SK-N-SH (cell line): ENCODE measurements at regions not wholly inside any gene's neighbourhood (a gene's known extent, or its start where the extent isn't known, plus 50 kb on each side); places are given as distances from the start of the nearest gene placed in this dataset.
"Not testable (repeated sequence)": the region's sequence is repeated elsewhere in the genome, so short reads cannot be mapped to it uniquely, and the experiment has no call there.

Experiments used
- CTCF ChIA-PET: fragments of 300-600, 350-600 bp; formaldehyde crosslinking; extraction: SDS; loops from one replicate; lab custom pipeline; 2021; lab: Yijun Ruan, JAX
- POLR2A ChIA-PET: fragments of 350-600 bp; sonication (Branson Sonifier 250); formaldehyde crosslinking; extraction: SDS; loops from one replicate; lab custom pipeline; 2020; ENCODE audit warnings: antibody characterized with exemption, inconsistent platforms; lab: Yijun Ruan, JAX
- DNase-seq: peaks from one replicate; pipeline ENCODE4 v3.0.0; 2012
- H2AFZ ChIP-seq: fragments of 200-600 bp; sonication (generic); 2 replicates; pipeline ENCODE4 v1.8.1; 2016; ENCODE audit warnings: antibody characterized with exemption, mild to moderate bottlenecking, low read depth
- H3F3A ChIP-seq: fragments of 200-600 bp; sonication (generic); replicated peaks from 2 replicates; pipeline ENCODE3; 2016; ENCODE audit warnings: antibody characterized with exemption, mild to moderate bottlenecking; ENCODE audit not compliant: insufficient read depth
- H3K27ac ChIP-seq, 2 experiments: fragments of 200-500 bp in 1 of 2; fragments of 200-600 bp in 1 of 2; sonication (Bioruptor generic) in 1 of 2; sonication (generic), shearing (Covaris generic) in 1 of 2; 2 replicates each; pipeline versions ENCODE4 v1.5.1 to v1.6.1; 2014 to 2016; ENCODE audit warnings: low read depth in 2 of 2, inconsistent platforms in 1 of 2, low read length in 1 of 2, mild to moderate bottlenecking in 1 of 2, mixed read lengths in 1 of 2
- H3K27me3 ChIP-seq: fragments of 200-600 bp; sonication (generic), shearing (Covaris generic); 2 replicates; pipeline ENCODE4 v1.6.1; 2016; ENCODE audit warnings: mixed run types; ENCODE audit not compliant: insufficient read depth
- H3K36me3 ChIP-seq, 2 experiments: fragments of 200-500 bp in 1 of 2; fragments of 200-600 bp in 1 of 2; sonication (Bioruptor generic) in 1 of 2; sonication (generic) in 1 of 2; replicated peaks in 1 of 2; 2 replicates each; pipeline versions ENCODE3 to v1.5.1; 2014 to 2016; ENCODE audit warnings: low read length in 1 of 2, mild to moderate bottlenecking in 1 of 2; ENCODE audit not compliant: insufficient read depth in 2 of 2, control insufficient read depth in 1 of 2
- H3K4me1 ChIP-seq, 2 experiments: fragments of 200-500 bp in 1 of 2; fragments of 200-600 bp in 1 of 2; sonication (Bioruptor generic) in 1 of 2; sonication (generic), shearing (Covaris generic) in 1 of 2; 2 replicates each; pipeline versions ENCODE4 v1.5.1 to v1.6.1; 2014 to 2016; ENCODE audit warnings: low read depth in 1 of 2, low read length in 1 of 2, mixed run types in 1 of 2; ENCODE audit not compliant: insufficient read depth in 2 of 2, control insufficient read depth in 1 of 2
- H3K4me2 ChIP-seq: fragments of 200-600 bp; sonication (generic), shearing (Covaris generic); 2 replicates; pipeline ENCODE4 v1.6.1; 2017; ENCODE audit warnings: mixed run types
- H3K4me3 ChIP-seq, 2 experiments: fragments of 200-500 bp in 1 of 2; fragments of 200-600 bp in 1 of 2; sonication (Bioruptor generic) in 1 of 2; sonication (generic), shearing (Covaris generic) in 1 of 2; 2 replicates each; pipeline versions ENCODE4 v1.5.1 to v1.8.1; 2014 to 2016; ENCODE audit warnings: low read depth in 2 of 2, inconsistent platforms in 1 of 2, low read length in 1 of 2, mild to moderate bottlenecking in 1 of 2, mixed read lengths in 1 of 2, moderate library complexity in 1 of 2
- H3K79me2 ChIP-seq: fragments of 200-600 bp; sonication (generic); 2 replicates; pipeline ENCODE4 v1.8.1; 2017; ENCODE audit warnings: mild to moderate bottlenecking; ENCODE audit not compliant: insufficient read depth
- H3K9ac ChIP-seq: fragments of 200-600 bp; sonication (generic); 2 replicates; pipeline ENCODE4 v1.6.1; 2017; ENCODE audit warnings: mixed run types
- H3K9me2 ChIP-seq: fragments of 200-600 bp; sonication (generic); 2 replicates; pipeline ENCODE4 v1.6.1; 2017; ENCODE audit warnings: mixed run types
- H3K9me3 ChIP-seq: fragments of 200-600 bp; sonication (generic); 2 replicates; pipeline ENCODE4 v1.6.1; 2017; ENCODE audit warnings: mixed run types, mild to moderate bottlenecking, moderate library complexity
- H4K20me1 ChIP-seq: fragments of 200-600 bp; sonication (generic); 2 replicates; pipeline ENCODE4 v1.6.1; 2017; ENCODE audit warnings: mild to moderate bottlenecking, mixed run types; ENCODE audit not compliant: insufficient read depth
- CTCF ChIP-seq: fragments of 200-600 bp; sonication (generic); IDR thresholded peaks from 2 replicates; pipeline ENCODE4 v1.6.1; 2017; ENCODE audit warnings: antibody characterized with exemption, mild to moderate bottlenecking, moderate library complexity
- ELF1 ChIP-seq: IDR thresholded peaks from 2 replicates; pipeline ENCODE4 v1.4.0; 2012
- GABPA ChIP-seq: IDR thresholded peaks from 2 replicates; pipeline ENCODE4 v1.4.0; 2012; ENCODE audit warnings: low read depth, mild to moderate bottlenecking
- RAD21 ChIP-seq: IDR thresholded peaks from 2 replicates; pipeline ENCODE4 v1.6.1; 2012; ENCODE audit warnings: mild to moderate bottlenecking, low read length
- RCOR1 ChIP-seq: fragments of 150-350 bp; IDR thresholded peaks from 2 replicates; pipeline ENCODE4 v1.6.1; 2017; ENCODE audit warnings: antibody characterized with exemption, low read length
- TCF12 ChIP-seq: IDR thresholded peaks from 2 replicates; pipeline ENCODE4 v1.4.0; 2012
- TEAD4 ChIP-seq: IDR thresholded peaks from 2 replicates; pipeline ENCODE4 v1.4.0; 2012; ENCODE audit warnings: mild to moderate bottlenecking, borderline replicate concordance; ENCODE audit not compliant: insufficient read depth
- USF1 ChIP-seq: IDR thresholded peaks from 2 replicates; pipeline ENCODE4 v1.4.0; 2012; ENCODE audit warnings: low read depth, borderline replicate concordance
- WGBS: methylation state at CpG from one replicate; pipeline ENCODE4 v1.1.6; 2017; ENCODE audit warnings: low lambda C conversion rate; 5-methylcytosine and 5-hydroxymethylcytosine counted together
- TF ChIP-seq, protein P1 (sequence below): IDR thresholded peaks from 2 replicates; pipeline ENCODE4 v1.4.0; 2012; ENCODE audit warnings: low read depth

DNA sequence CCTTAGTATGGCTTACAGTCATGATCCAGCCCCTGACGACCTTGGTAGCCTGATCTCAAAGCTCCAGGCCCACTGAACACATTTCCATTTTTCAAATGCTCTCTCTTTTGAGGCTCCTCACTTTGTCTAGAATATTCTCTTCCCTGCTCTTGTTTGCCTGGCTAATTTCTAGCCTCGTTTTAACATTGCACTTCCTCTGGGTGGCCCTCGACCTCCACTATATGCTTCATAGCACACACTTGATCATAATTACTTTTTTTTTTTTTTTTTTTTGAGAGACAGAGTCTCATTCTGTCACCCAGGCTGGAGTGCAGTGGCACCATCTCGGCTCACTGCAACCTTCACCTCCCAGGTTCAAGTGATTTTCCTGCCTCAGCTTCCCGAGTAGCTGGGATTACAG, 65.5 kb upstream of the RABGAP1L start:
- not testable (repeated sequence) for H3K4me3 ChIP-seq, H3K4me2 ChIP-seq, H2AFZ ChIP-seq, H3K36me3 ChIP-seq, H3K9ac ChIP-seq, H4K20me1 ChIP-seq, H3K9me3 ChIP-seq, H3K27ac ChIP-seq, H3F3A ChIP-seq, H3K4me1 ChIP-seq, H3K9me2 ChIP-seq, H3K79me2 ChIP-seq, DNase-seq, H3K27me3 ChIP-seq
- 36% methylated on average over 4 of the region's 5 CpGs for WGBS
- CTCF ChIA-PET, result interaction anchor here (2.1 kb wide), 1 partner anchor 124 kb away, joined by 9 read pairs; no protein-coding TSS in a partner anchor
- POLR2A ChIA-PET, result interaction anchor here (0.7 kb wide), 1 partner anchor 76 kb away, joined by 4 read pairs; no protein-coding TSS in a partner anchor
- TF ChIP-seq RAD21, result peak; percentile 37
- peak; percentile 40; the same call in 1 of the 2 replicates for TF ChIP-seq CTCF

- Histone ChIP-seq H3K9me3 (no peaks in the 10 kb centered on the region), H3K27me3 (no peaks in the 10 kb centered on the region), H3K9me2 (no peaks in the 10 kb centered on the region), H3K9ac (no peak overlapping the region), H3K36me3 (no peaks in the 10 kb centered on the region), H3K4me1 (no peaks in the 10 kb centered on the region), H3K4me3 (no peak overlapping the region), H3F3A (no peaks in the 10 kb centered on the region), H2AFZ (no peak overlapping the region), H3K79me2 (no peaks in the 10 kb centered on the region), H3K27ac (no peak overlapping the region), H3K4me2 (no peak overlapping the region), H4K20me1 (no peaks in the 10 kb centered on the region)
- TF ChIP-seq USF1 (no peak), TEAD4 (no peak), CTCF (no peak), GABPA (no peak), ELF1 (no peak), RCOR1 (no peak), TCF12 (no peak)
- TF ChIP-seq, protein P1, sequence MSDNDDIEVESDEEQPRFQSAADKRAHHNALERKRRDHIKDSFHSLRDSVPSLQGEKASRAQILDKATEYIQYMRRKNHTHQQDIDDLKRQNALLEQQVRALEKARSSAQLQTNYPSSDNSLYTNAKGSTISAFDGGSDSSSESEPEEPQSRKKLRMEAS, result no peak
- WGBS, result 93% methylated on average over 3 of the region's 3 CpGs
- CTCF ChIA-PET, result no interaction called here
- DNase-seq, result no peak
- POLR2A ChIA-PET, result no interaction called here
Observed at GRCh38 chr1:174090471-174090870, 68.3 kb upstream of the RC3H1 start.
